H1 (cell line): ENCODE measurements at regions not wholly inside any gene's neighbourhood (a gene's known extent, or its start where the extent isn't known, plus 50 kb on each side); places are given as distances from the start of the nearest gene placed in this dataset.

Experiments used
- CTCF ChIA-PET: fragments of 300-600 bp; sonication (Branson Sonifier 250); formaldehyde crosslinking; loops from one replicate; lab custom pipeline; 2021; ENCODE audit not compliant: partially characterized antibody; lab: Charles Lee
- POLR2A ChIA-PET: fragments of 300-600 bp; sonication (Branson Sonifier 250); formaldehyde crosslinking; loops from one replicate; lab custom pipeline; 2021; ENCODE audit warnings: inconsistent platforms; ENCODE audit not compliant: partially characterized antibody; lab: Charles Lee
- DNase-seq, 2 experiments: peaks; one replicate each; pipeline versions ENCODE4 v3.0.0 to v3.0.0-alpha.2; 2010 to 2022; ENCODE audit warnings: low spot score in 2 of 2, low read depth in 1 of 2, mixed read lengths in 1 of 2
- FAIRE-seq: peaks from 2 replicates; lab custom pipeline; 2011; peaks lifted over from hg19 to GRCh38; lab: Jason Lieb, UNC
- H2AFZ ChIP-seq: 2 replicates; pipeline ENCODE4 v1.8.1; 2012; ENCODE audit warnings: low read length, inconsistent platforms
- H2AK5ac ChIP-seq: 2 replicates; pipeline ENCODE4 v1.6.1; 2013; ENCODE audit warnings: low read depth, low read length
- H2BK120ac ChIP-seq: replicated peaks from 2 replicates; pipeline ENCODE3; 2013; ENCODE audit warnings: low read depth, low read length, inconsistent platforms
- H2BK12ac ChIP-seq: 2 replicates; pipeline ENCODE4 v1.6.1; 2013; ENCODE audit warnings: low read depth, low read length
- H2BK15ac ChIP-seq: 2 replicates; pipeline ENCODE4 v1.6.1; 2013; ENCODE audit warnings: low read length
- H2BK20ac ChIP-seq: 2 replicates; pipeline ENCODE4 v1.6.1; 2013; ENCODE audit warnings: low read length
- H2BK5ac ChIP-seq: 2 replicates; pipeline ENCODE4 v1.6.1; 2013; ENCODE audit warnings: low read depth, low read length
- H3K14ac ChIP-seq: 2 replicates; pipeline ENCODE4 v1.6.1; 2013; ENCODE audit warnings: inconsistent platforms; ENCODE audit not compliant: insufficient read length
- H3K18ac ChIP-seq: 2 replicates; pipeline ENCODE4 v1.6.1; 2013; ENCODE audit warnings: low read length; ENCODE audit errors: extremely low read depth
- H3K23ac ChIP-seq: 2 replicates; pipeline ENCODE4 v1.6.1; 2013; ENCODE audit warnings: inconsistent platforms; ENCODE audit not compliant: insufficient read length
- H3K23me2 ChIP-seq: 2 replicates; pipeline ENCODE4 v1.6.1; 2013; ENCODE audit warnings: low read depth, low read length
- H3K27ac ChIP-seq: 2 replicates; pipeline ENCODE4 v1.6.1; 2011; ENCODE audit warnings: low read depth, low read length, inconsistent platforms
- H3K27me3 ChIP-seq, 4 experiments: replicated peaks in 1 of 4; 1 replicate in 1 of 4; 2 replicates in 3 of 4; pipeline versions ENCODE4 v1.6.1 to v1.8.1; 2011 to 2013; ENCODE audit warnings: low read length in 3 of 4, mild to moderate bottlenecking in 3 of 4, inconsistent platforms in 2 of 4, mixed read lengths in 2 of 4, moderate library complexity in 1 of 4; ENCODE audit not compliant: control insufficient read depth in 3 of 4, insufficient read depth in 3 of 4; ENCODE audit errors: extremely low read depth in 1 of 4
- H3K36me3 ChIP-seq, 4 experiments: 2 replicates each; pipeline versions ENCODE4 v1.6.1 to v1.8.1; 2011 to 2013; ENCODE audit warnings: mild to moderate bottlenecking in 4 of 4, low read length in 3 of 4, moderate library complexity in 2 of 4, control low read depth in 1 of 4, inconsistent platforms in 1 of 4; ENCODE audit not compliant: insufficient read depth in 4 of 4, control insufficient read depth in 2 of 4
- H3K4ac ChIP-seq: replicated peaks from 2 replicates; pipeline ENCODE3; 2013; ENCODE audit warnings: low read length, low read depth, mixed read lengths, inconsistent platforms; ENCODE audit not compliant: insufficient read length
- H3K4me1 ChIP-seq, 4 experiments: replicated peaks in 1 of 4; 1 replicate in 1 of 4; 2 replicates in 3 of 4; pipeline versions ENCODE4 v1.6.1 to v1.8.1; 2011 to 2013; ENCODE audit warnings: low read length in 3 of 4, inconsistent platforms in 2 of 4, mixed read lengths in 1 of 4; ENCODE audit not compliant: insufficient read depth in 4 of 4, control insufficient read depth in 3 of 4
- H3K4me2 ChIP-seq, 2 experiments: 2 replicates each; pipeline versions ENCODE4 v1.6.1 to v1.8.1; 2011 to 2013; ENCODE audit warnings: low read depth in 2 of 2, low read length in 2 of 2, control low read depth in 1 of 2, inconsistent platforms in 1 of 2, mild to moderate bottlenecking in 1 of 2; ENCODE audit not compliant: insufficient read depth in 1 of 2
- H3K4me3 ChIP-seq, 4 experiments: fragments of 200-600, 300-600 bp in 1 of 4; sonication (generic), shearing (Covaris generic), sonication (Bioruptor Twin) in 1 of 4; 2 replicates each; pipeline versions ENCODE4 v1.5.1 to v1.8.1; 2011 to 2016; ENCODE audit warnings: low read length in 4 of 4, low read depth in 3 of 4, control low read depth in 2 of 4, inconsistent platforms in 2 of 4, mild to moderate bottlenecking in 2 of 4, mixed read lengths in 1 of 4, moderate library complexity in 1 of 4; ENCODE audit not compliant: insufficient read depth in 2 of 4; ENCODE audit errors: extremely low read depth in 1 of 4
- H3K56ac ChIP-seq: replicated peaks from 2 replicates; pipeline ENCODE3; 2013; ENCODE audit warnings: low read depth, mild to moderate bottlenecking, mixed read lengths, low read length, inconsistent platforms; ENCODE audit not compliant: insufficient read length
- H3K79me1 ChIP-seq: 2 replicates; pipeline ENCODE4 v1.6.1; 2013; ENCODE audit warnings: low read depth, low read length, control low read depth
- H3K79me2 ChIP-seq, 2 experiments: 2 replicates each; pipeline versions ENCODE4 v1.6.1 to v1.8.1; 2012 to 2013; ENCODE audit warnings: low read length in 2 of 2, mild to moderate bottlenecking in 2 of 2, inconsistent platforms in 1 of 2; ENCODE audit not compliant: insufficient read depth in 2 of 2, control insufficient read depth in 1 of 2
- H3K9ac ChIP-seq, 4 experiments: replicated peaks in 1 of 4; 1 replicate in 1 of 4; 2 replicates in 3 of 4; pipeline versions ENCODE4 v1.6.1 to v1.8.1; 2011 to 2013; ENCODE audit warnings: low read depth in 3 of 4, low read length in 3 of 4, control low read depth in 2 of 4, mild to moderate bottlenecking in 2 of 4, moderate library complexity in 2 of 4, inconsistent platforms in 1 of 4; ENCODE audit errors: extremely low read depth in 1 of 4
- H3K9me3 ChIP-seq, 2 experiments: 2 replicates each; pipeline versions ENCODE4 v1.6.1 to v1.8.1; 2012 to 2013; ENCODE audit warnings: mild to moderate bottlenecking in 2 of 2, moderate library complexity in 2 of 2, control low read depth in 1 of 2, inconsistent platforms in 1 of 2, low read depth in 1 of 2, low read length in 1 of 2, mixed read lengths in 1 of 2; ENCODE audit not compliant: insufficient read depth in 2 of 2
- H4K20me1 ChIP-seq, 2 experiments: replicated peaks in 1 of 2; 2 replicates each; pipeline versions ENCODE3 to v1.8.1; 2011 to 2013; ENCODE audit warnings: inconsistent platforms in 2 of 2, low read length in 2 of 2, mild to moderate bottlenecking in 1 of 2; ENCODE audit not compliant: insufficient read depth in 2 of 2, control insufficient read depth in 1 of 2
- H4K5ac ChIP-seq: 2 replicates; pipeline ENCODE4 v1.6.1; 2013; ENCODE audit warnings: low read length, low read depth, mixed read lengths, inconsistent platforms; ENCODE audit not compliant: insufficient read length
- H4K8ac ChIP-seq: 2 replicates; pipeline ENCODE4 v1.8.0; 2013; ENCODE audit warnings: mild to moderate bottlenecking, moderate library complexity, low read length, inconsistent platforms; ENCODE audit not compliant: insufficient read depth; ENCODE audit errors: extremely low read depth
- H4K91ac ChIP-seq: replicated peaks from 2 replicates; pipeline ENCODE3; 2013; ENCODE audit warnings: low read length, mixed read lengths, inconsistent platforms; ENCODE audit not compliant: insufficient read length
- BCL11A ChIP-seq, 2 experiments: IDR thresholded peaks; one replicate each; pipeline ENCODE4 v1.6.1; 2011; ENCODE audit warnings: low read depth in 2 of 2, low read length in 2 of 2, mild to moderate bottlenecking in 2 of 2
- BRCA1 ChIP-seq: IDR thresholded peaks from 2 replicates; pipeline ENCODE4 v1.6.1; 2012; ENCODE audit warnings: low read depth, low read length, improper control_type of control experiment
- CHD1 ChIP-seq: IDR thresholded peaks from 2 replicates; pipeline ENCODE4 v1.6.1; 2012; ENCODE audit warnings: low read depth, low read length, improper control_type of control experiment
- EGR1 ChIP-seq: IDR thresholded peaks from 2 replicates; pipeline ENCODE4 v1.6.1; 2011; ENCODE audit warnings: low read depth, low read length, borderline replicate concordance
- GTF2F1 ChIP-seq: IDR thresholded peaks from 2 replicates; pipeline ENCODE4 v1.6.1; 2012; ENCODE audit warnings: low read depth, low read length, improper control_type of control experiment, borderline replicate concordance
- HDAC2 ChIP-seq, 2 experiments: fragments of 300-600 bp in 1 of 2; sonication (generic) in 1 of 2; IDR thresholded peaks; 2 replicates each; pipeline ENCODE4 v1.6.1; 2011 to 2012; ENCODE audit warnings: low read depth in 2 of 2, low read length in 2 of 2, mild to moderate bottlenecking in 2 of 2, moderate library complexity in 2 of 2, borderline replicate concordance in 1 of 2, inconsistent platforms in 1 of 2
- RXRA ChIP-seq: IDR thresholded peaks from 2 replicates; pipeline ENCODE4 v1.6.1; 2011; ENCODE audit warnings: low read depth, mild to moderate bottlenecking, low read length, moderate library complexity; ENCODE audit not compliant: insufficient read depth
- SAP30 ChIP-seq: fragments of 300-600 bp; sonication (generic); IDR thresholded peaks from 2 replicates; pipeline ENCODE4 v1.7.1; 2012; ENCODE audit warnings: low read length, moderate library complexity, mild to moderate bottlenecking, inconsistent platforms; ENCODE audit not compliant: insufficient read depth, insufficient replicate concordance
- SIRT6 ChIP-seq: IDR thresholded peaks from one replicate; pipeline ENCODE4 v1.7.1; 2012; ENCODE audit warnings: low read length, inconsistent platforms
- TAF7 ChIP-seq: optimal IDR thresholded peaks from 2 replicates; pipeline ENCODE3; 2011; ENCODE audit warnings: low read depth, mild to moderate bottlenecking, inconsistent platforms, low read length, moderate library complexity, borderline replicate concordance
- WGBS, 2 experiments: shearing (Covaris generic) in 1 of 2; methylation state at CpG; one replicate each; pipeline versions ENCODE4 v1.1.6 to v1.1.7; 2013 to 2015; ENCODE audit warnings: low lambda C conversion rate in 2 of 2, mixed read lengths in 2 of 2, inconsistent platforms in 1 of 2, low coverage in 1 of 2, missing lambda C conversion rate in 1 of 2; ENCODE audit not compliant: insufficient replicate concordance in 2 of 2, insufficient coverage in 1 of 2, insufficient read length in 1 of 2; ENCODE audit errors: extremely low coverage in 1 of 2, missing lambda C conversion rate in 1 of 2; 5-methylcytosine and 5-hydroxymethylcytosine counted together

DNA sequence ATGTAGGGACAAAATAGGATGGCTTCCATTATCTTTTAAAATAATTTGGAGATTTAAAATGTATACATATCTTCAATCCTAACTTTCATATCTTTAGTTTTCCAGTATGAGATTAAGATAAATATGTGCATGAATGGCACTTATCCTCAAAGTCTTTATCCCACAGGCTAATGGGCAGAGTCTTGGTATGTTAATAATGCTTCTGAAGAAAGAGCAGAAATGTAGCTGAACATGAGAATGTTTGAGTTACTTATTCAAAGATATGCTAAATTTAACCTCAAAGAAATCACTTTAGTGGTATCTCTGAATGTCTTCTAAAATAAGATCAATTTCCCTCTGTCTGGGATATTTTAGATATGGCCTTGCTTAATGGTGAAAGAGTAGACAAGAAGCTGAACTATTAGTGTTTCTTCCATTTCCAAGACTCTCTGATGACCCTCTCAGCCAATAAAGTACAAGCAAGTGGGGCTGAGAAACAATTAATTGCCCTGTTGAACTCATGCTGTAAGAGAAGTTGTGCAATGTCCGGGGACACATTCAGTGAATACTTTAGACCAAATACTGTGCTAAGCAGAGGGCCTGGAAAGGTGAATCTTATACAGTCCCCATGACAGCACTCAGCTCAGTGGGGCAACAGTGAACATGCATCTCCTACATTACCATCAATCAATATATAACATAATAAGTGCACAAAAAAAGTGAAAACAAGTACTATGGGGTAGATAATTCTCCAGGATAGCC is 50.0 kb upstream of the ADAMTSL1 start:
- no peak overlapping the region for H3K4me2 ChIP-seq
- POLR2A ChIA-PET = no interaction called here
- no peak overlapping the region for H2BK12ac ChIP-seq
- H4K8ac ChIP-seq = no peak overlapping the region
- no peak for DNase-seq
- H2AFZ ChIP-seq = no peak overlapping the region
- WGBS, 2 experiments = 92% methylated on average over 1 of the region's 1 CpG; no CpG with 5 or more reads in 1 of the 2 experiments
- H3K9me3 ChIP-seq = no peaks in the 10 kb centered on the region
- H3K9ac ChIP-seq = no peak overlapping the region
- no peak overlapping the region for H3K56ac ChIP-seq
- H3K4ac ChIP-seq = no peak overlapping the region
- no peak overlapping the region for H3K23ac ChIP-seq
- H4K91ac ChIP-seq = no peak overlapping the region
- no peak overlapping the region for H2AK5ac ChIP-seq
- H2BK5ac ChIP-seq = no peak overlapping the region
- no peak overlapping the region for H2BK20ac ChIP-seq
- H3K14ac ChIP-seq = no peak overlapping the region
- no peak for TF ChIP-seq GTF2F1
- TF ChIP-seq BCL11A (IDR thresholded peaks at IDR 0.05; ENCODE audit: low read depth in 2 of 2, low read length in 2 of 2) = no peak
- no peak for TF ChIP-seq BRCA1
- TF ChIP-seq SAP30 = no peak
- TF ChIP-seq SIRT6 = no peak
- TF ChIP-seq EGR1 = no peak
- no peak for TF ChIP-seq TAF7
- no peak for TF ChIP-seq RXRA
- no peak for TF ChIP-seq HDAC2 (IDR thresholded peaks at IDR 0.05; ENCODE audit: borderline replicate concordance in 1 of 2, low read depth in 2 of 2, low read length in 2 of 2)
- no peak for TF ChIP-seq CHD1
- TF ChIP-seq, all 59 proteins: peak for 0
- H3K27me3 ChIP-seq = no peaks in the 10 kb centered on the region
- no peaks in the 10 kb centered on the region for H3K23me2 ChIP-seq
- no peak overlapping the region for H2BK120ac ChIP-seq
- no peaks in the 10 kb centered on the region for H3K4me1 ChIP-seq
- no peak overlapping the region for H2BK15ac ChIP-seq
- H3K18ac ChIP-seq = no peak overlapping the region
- H3K4me3 ChIP-seq = no peak overlapping the region
- H4K5ac ChIP-seq = no peak overlapping the region
- H3K79me2 ChIP-seq = no peaks in the 10 kb centered on the region
- H3K27ac ChIP-seq = no peak overlapping the region
- no peaks in the 10 kb centered on the region for H3K79me1 ChIP-seq
- no peak for FAIRE-seq
- CTCF ChIA-PET = interaction anchor here (0.6 to 1.2 kb wide), 4 partner anchors 10 to 470 kb away, joined by 3 to 4 read pairs (median 3); no protein-coding TSS in a partner anchor
- no peaks in the 10 kb centered on the region for H3K36me3 ChIP-seq
- H4K20me1 ChIP-seq = no peaks in the 10 kb centered on the region
